Kidney (tissue), 13 donors: ENCODE measurements at regions not wholly inside any gene's neighbourhood (a gene's known extent, or its start where the extent isn't known, plus 50 kb on each side); places are given as distances from the start of the nearest gene placed in this dataset.

ENCODE experiments used
- DNase-seq, 5 donors: peaks; one replicate each; pipeline ENCODE4 v3.0.0-alpha.2; 2013 to 2020
- FAIRE-seq: peaks from 2 replicates; lab custom pipeline; 2012; peaks lifted over from hg19 to GRCh38; lab: Jason Lieb, UNC
- H3K27ac ChIP-seq, 2 donors: one replicate each; pipeline ENCODE4 v1.7.0; 2013; ENCODE audit warnings: low read depth in 2 of 2, low read length in 2 of 2, inconsistent platforms in 1 of 2
- H3K27me3 ChIP-seq: one replicate; pipeline ENCODE4 v1.7.1; 2013; ENCODE audit warnings: low read length, inconsistent platforms; ENCODE audit not compliant: control insufficient read depth, insufficient read depth
- H3K36me3 ChIP-seq, 3 donors: one replicate each; pipeline versions ENCODE4 v1.7.0 to v1.7.1; 2013; ENCODE audit warnings: low read length in 3 of 3, control low read depth in 1 of 3, inconsistent platforms in 1 of 3; ENCODE audit not compliant: insufficient read depth in 3 of 3, control insufficient read depth in 2 of 3
- H3K4me1 ChIP-seq, 3 donors: one replicate each; pipeline versions ENCODE4 v1.7.0 to v1.7.1; 2013; ENCODE audit warnings: low read length in 3 of 3, inconsistent platforms in 1 of 3, low read depth in 1 of 3; ENCODE audit not compliant: control insufficient read depth in 2 of 3, insufficient read depth in 2 of 3
- H3K4me3 ChIP-seq, 3 donors: one replicate each; pipeline versions ENCODE4 v1.7.0 to v1.8.1; 2013; ENCODE audit warnings: low read length in 3 of 3, control low read depth in 1 of 3, inconsistent platforms in 1 of 3
- H3K9ac ChIP-seq, 3 donors: one replicate each; pipeline versions ENCODE4 v1.7.0 to v1.7.1; 2013; ENCODE audit warnings: low read length in 3 of 3, control low read depth in 1 of 3, inconsistent platforms in 1 of 3
- H3K9me3 ChIP-seq, 3 donors: one replicate each; pipeline versions ENCODE4 v1.7.0 to v1.7.1; 2013; ENCODE audit warnings: low read length in 3 of 3, control low read depth in 1 of 3, inconsistent platforms in 1 of 3; ENCODE audit not compliant: control insufficient read depth in 2 of 3, insufficient read depth in 1 of 3
- intact Hi-C: fragments of 100-400 bp; cut with DNase I; formaldehyde crosslinking; loops from one replicate; pipeline ENCODE4 v1.11.1; 2022
- TF ChIP-seq, protein P1 (sequence below): IDR thresholded peaks from 3 replicates; pipeline ENCODE4 v1.5.1; 2012; ENCODE audit warnings: mild to moderate bottlenecking, moderate library complexity, borderline replicate concordance; ENCODE audit not compliant: insufficient read depth; ENCODE audit errors: extremely low read depth
- donor health status: control.
- donor health status: control.
- donor health status: control.
- donor health status: control.
- donor health status: control.
- donor health status: DM: yes; HTN: yes; CAD: no.
- donor health status: Normal renal cell carcinoma (clear cell type).

DNA sequence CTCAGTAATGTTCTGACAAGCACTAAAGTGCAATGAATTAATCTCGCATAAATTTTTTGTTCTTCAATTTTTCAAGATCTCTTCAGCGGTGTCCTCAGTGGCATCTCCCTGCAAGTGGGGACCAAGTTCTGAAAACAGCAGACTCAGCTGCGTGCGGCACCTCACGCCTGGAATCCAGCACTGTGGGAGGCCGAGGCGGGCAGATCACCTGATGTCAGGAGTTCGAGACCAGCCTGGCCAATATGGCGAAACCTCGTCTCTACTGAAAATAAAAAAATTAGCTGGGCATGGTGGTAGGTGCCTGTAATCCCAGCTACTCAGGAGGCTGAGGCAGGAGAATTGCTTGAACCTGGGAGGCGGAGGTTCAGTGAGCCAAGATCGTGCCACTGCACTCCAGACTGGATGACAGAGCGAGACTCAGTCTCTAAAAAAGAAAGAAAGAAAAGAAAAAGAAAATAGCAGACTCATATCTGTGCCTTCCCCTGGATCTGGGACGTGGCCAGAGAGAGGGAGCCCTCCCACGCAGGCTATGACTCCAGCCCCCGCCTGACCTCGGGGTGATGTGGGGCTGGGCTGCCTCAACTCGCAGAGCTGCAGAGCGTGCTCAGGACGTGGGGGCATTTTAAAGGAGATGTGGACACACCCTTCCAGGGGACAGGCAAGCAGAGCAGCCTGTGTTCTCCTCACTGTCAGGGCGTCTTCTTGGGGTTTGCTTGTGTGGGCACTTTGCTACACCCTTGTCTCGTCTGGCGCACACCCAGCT, 346.6 kb downstream of the BRD1 start:
- no peak overlapping the region for H3K4me3 ChIP-seq

DNA sequence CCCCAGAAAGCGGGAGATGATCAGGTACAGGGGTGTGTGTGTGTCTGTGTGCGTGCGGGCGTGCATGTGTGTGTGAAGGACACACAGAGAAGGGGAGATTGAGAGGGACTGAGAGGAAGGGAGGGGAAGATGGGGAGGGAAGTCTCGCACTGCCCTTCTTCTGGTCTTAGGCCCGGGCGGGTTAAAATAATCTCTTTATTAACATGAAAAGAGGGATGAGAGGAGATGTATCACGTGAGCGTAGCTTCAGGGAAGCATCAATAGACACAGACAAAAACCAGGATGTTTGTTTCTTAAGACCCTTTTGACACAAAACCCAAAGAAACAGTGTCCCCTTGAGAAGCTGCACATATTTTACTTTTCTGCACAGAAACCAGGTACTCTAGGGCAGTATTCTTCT, 347.3 kb downstream of the BRD1 start:
- FAIRE-seq = no peak
- no peak for DNase-seq
- no peak overlapping the region for H3K4me3 ChIP-seq
- no peaks in the 10 kb centered on the region for H3K9me3 ChIP-seq
- TF ChIP-seq, protein P1, sequence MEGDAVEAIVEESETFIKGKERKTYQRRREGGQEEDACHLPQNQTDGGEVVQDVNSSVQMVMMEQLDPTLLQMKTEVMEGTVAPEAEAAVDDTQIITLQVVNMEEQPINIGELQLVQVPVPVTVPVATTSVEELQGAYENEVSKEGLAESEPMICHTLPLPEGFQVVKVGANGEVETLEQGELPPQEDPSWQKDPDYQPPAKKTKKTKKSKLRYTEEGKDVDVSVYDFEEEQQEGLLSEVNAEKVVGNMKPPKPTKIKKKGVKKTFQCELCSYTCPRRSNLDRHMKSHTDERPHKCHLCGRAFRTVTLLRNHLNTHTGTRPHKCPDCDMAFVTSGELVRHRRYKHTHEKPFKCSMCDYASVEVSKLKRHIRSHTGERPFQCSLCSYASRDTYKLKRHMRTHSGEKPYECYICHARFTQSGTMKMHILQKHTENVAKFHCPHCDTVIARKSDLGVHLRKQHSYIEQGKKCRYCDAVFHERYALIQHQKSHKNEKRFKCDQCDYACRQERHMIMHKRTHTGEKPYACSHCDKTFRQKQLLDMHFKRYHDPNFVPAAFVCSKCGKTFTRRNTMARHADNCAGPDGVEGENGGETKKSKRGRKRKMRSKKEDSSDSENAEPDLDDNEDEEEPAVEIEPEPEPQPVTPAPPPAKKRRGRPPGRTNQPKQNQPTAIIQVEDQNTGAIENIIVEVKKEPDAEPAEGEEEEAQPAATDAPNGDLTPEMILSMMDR = no peak
- H3K27ac ChIP-seq = no peak overlapping the region
- no peaks in the 10 kb centered on the region for H3K36me3 ChIP-seq
- H3K9ac ChIP-seq = no peak overlapping the region
- intact Hi-C loops = no loop called here
- no peaks in the 10 kb centered on the region for H3K4me1 ChIP-seq
- peaks cover 4% of the 10 kb centered on the region for H3K27me3 ChIP-seq

More for the DNA sequence above, 346.6 kb downstream of the BRD1 start:
- H3K9me3 ChIP-seq = no peaks in the 10 kb centered on the region
- H3K36me3 ChIP-seq = no peaks in the 10 kb centered on the region
- no peaks in the 10 kb centered on the region for H3K4me1 ChIP-seq
- intact Hi-C loops = no loop called here
- FAIRE-seq (no peak), DNase-seq (peak in 1 of 5 donors; percentile 50)
- no peak overlapping the region for H3K9ac ChIP-seq
- TF ChIP-seq, protein P1 = no peak
- peaks cover 4% of the 10 kb centered on the region for H3K27me3 ChIP-seq
- H3K27ac ChIP-seq = no peak overlapping the region

DNA sequence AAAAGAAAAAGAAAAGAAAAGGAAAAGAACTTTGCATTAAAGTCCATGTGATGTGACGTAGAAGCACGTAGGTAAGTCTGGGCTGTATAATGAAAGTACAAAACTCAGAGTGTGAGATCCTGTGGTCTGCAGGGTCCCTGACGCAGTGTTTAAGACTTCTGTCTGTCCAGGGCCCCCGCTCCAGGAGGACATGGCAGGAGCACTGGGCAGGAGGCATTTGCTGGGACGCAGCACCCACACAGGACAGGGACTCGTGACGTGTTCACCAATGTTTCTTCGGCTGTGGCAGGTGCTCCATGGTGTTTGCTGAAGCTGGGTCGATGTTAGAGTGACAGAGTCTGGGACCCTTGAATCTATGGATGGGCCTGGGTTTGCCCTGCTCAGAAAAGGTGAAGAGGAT, 348.1 kb downstream of the BRD1 start:
- intact Hi-C loops = no loop called here
- no peak overlapping the region for H3K4me3 ChIP-seq
- no peak overlapping the region for H3K9ac ChIP-seq
- H3K9me3 ChIP-seq = no peaks in the 10 kb centered on the region
- H3K27me3 ChIP-seq = peaks cover 4% of the 10 kb centered on the region
- no peaks in the 10 kb centered on the region for H3K4me1 ChIP-seq
- DNase-seq = no peak
- no peaks in the 10 kb centered on the region for H3K36me3 ChIP-seq
- TF ChIP-seq, protein P1 = no peak
- no peak overlapping the region for H3K27ac ChIP-seq
- FAIRE-seq = no peak
